SH-SY5Y (cell line): ENCODE measurements at regions not wholly inside any gene's neighbourhood (a gene's known extent, or its start where the extent isn't known, plus 50 kb on each side); places are given as distances from the start of the nearest gene placed in this dataset.

Experiments
- GATA2 ChIP-seq: IDR thresholded peaks from 2 replicates; pipeline ENCODE4 v1.6.1; 2011; ENCODE audit warnings: mild to moderate bottlenecking, low read depth, low read length
- GATA3 ChIP-seq: IDR thresholded peaks from 2 replicates; pipeline ENCODE4 v1.6.1; 2011; ENCODE audit warnings: low read depth, mild to moderate bottlenecking, low read length, moderate library complexity

- TF ChIP-seq GATA3: no peak
- TF ChIP-seq GATA2: no peak
Observed at GRCh38 chr10:121033366-121033765, 182.2 kb downstream of the WDR11 start.
